MM.1S (cell line): ENCODE measurements at regions not wholly inside any gene's neighbourhood (a gene's known extent, or its start where the extent isn't known, plus 50 kb on each side); places are given as distances from the start of the nearest gene placed in this dataset.

ENCODE experiments used
- CTCF ChIP-seq: fragments of 300-600 bp; sonication (generic); IDR thresholded peaks from 2 replicates; pipeline ENCODE4 v1.5.1; 2016; ENCODE audit warnings: antibody characterized with exemption, low read length, mixed read lengths
- EZH2 ChIP-seq: fragments of 300-600 bp; sonication (generic); optimal IDR thresholded peaks from 2 replicates; pipeline ENCODE3; 2017; ENCODE audit warnings: low read depth, mild to moderate bottlenecking, antibody characterized with exemption, low read length, mixed read lengths

- no peak for TF ChIP-seq CTCF
- TF ChIP-seq EZH2 = no peak
Measured at GRCh38 chr5:167029488-167029887, 1262.0 kb upstream of the WWC1 start.
